GM18870 (cell line): ENCODE measurements at regions not wholly inside any gene's neighbourhood (a gene's known extent, or its start where the extent isn't known, plus 50 kb on each side); places are given as distances from the start of the nearest gene placed in this dataset.
"Not testable (repeated sequence)": the region's sequence is repeated elsewhere in the genome, so short reads cannot be mapped to it uniquely, and the experiment has no call there.

Source experiments
- ATAC-seq: cut with Tn5 transposase; IDR thresholded peaks from one replicate; pipeline ENCODE4 v1.9.1; 2021; ENCODE audit warnings: moderate library complexity; ENCODE audit not compliant: unreplicated experiment

DNA sequence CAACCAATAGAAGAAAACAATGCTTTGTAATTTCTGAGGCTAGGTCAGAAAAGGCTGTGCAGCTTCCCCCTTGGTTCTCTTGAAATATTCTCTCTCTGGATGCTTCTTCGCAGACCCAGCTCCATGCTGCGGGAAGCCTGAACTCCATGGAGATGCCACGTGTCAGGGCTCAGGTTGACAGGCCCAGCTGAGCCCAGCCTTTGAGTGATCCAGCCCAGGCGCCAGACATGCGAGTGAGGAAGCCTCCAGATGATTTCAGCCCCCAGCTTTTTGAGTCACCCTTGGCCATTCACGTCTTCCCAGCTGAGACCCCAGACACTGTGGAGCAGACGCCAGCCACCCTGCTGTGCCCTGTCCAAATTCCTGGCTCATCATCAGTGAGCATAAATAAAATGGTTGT is 378.4 kb upstream of the NRP1 start:
- no peak for ATAC-seq

DNA sequence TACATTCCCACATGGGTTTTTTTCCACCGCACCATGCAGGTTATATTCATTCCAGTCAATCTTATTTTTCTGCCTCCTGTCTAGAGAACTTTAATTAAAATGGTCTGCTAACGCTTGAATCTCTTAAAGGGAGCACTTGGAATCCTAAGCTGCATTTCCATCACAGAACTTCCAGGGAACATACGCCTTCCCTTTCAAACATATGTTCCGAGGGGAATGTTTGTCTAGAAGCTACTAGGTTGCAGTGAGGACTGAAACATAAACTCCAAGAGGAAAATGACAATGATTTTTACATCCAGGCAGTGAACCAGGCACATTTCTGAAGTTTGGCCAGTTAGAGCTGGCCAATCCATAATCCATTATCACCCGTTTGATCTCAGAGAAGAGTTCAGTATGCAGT is 375.5 kb upstream of the NRP1 start:
- no peak for ATAC-seq

DNA sequence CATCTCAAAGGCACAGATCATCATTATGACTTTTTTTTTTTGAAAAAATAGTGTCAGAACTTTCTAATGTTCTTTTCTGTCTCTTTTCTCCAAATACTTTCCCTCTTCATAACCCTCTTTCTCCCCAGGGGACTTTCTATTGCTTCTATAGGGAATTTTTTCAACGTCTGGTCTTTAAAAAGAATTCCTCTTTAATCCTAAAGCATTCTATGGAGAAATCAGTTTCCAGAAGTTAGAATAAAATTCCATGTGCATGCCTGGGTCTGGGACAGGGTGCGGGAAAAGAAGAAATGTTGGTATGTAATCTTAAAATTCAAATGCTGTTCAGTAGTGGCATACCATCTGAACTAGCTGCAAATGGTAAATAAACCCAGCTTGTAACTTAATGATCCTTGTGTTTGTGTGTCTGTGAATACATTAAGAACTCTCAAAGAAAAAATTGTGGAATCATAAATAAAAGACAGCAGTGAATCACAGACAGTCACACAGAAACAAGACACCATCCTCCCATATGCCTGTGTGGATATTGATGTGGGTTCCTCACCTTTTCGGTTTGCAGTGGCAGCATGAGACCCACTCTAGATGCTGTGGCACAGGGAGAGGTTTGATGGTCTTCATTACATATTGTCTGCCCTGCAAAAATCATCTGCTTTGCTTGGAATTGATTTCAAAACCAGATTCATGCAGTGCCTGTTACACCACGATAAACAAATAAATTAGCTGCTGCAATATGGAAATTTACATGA is 374.7 kb upstream of the NRP1 start:
- no peak for ATAC-seq

DNA sequence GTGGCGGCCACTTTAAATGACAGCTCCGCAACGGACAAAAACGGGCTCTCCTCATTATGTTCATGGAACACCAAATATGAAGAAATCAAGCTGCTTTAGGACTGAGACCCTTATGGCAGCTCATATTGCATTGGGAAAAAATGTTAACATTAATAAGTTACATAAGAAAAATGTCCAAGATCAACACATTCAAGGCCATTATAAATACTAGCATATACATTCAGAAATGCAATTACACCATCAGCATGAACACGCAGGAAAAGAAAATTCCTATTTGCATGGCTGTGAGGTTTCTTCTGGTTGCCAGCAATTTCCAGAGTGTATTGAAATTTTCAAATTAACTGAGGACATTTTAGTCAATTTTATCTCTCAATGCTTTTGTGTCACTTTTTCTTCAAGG is 374.1 kb upstream of the NRP1 start:
- ATAC-seq, result no peak

DNA sequence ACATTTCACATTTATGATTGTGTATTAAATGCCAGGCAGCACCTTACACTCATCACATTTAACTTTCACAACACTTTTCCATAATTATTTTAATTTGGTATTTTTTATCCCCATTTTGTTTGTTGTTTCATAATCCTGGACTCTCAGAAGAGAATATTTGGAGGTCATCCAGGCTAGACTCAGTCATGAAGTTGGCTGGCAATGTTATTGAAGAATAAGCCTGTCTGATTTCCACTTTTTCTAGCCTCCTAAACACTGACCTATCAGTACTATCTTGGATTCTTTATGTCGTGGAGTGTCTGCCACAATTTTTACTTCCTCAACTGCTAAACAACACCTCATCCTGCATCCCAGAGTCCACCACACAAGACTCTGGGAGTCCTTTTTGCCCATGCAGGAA is 372.3 kb upstream of the NRP1 start:
- ATAC-seq, result no peak

DNA sequence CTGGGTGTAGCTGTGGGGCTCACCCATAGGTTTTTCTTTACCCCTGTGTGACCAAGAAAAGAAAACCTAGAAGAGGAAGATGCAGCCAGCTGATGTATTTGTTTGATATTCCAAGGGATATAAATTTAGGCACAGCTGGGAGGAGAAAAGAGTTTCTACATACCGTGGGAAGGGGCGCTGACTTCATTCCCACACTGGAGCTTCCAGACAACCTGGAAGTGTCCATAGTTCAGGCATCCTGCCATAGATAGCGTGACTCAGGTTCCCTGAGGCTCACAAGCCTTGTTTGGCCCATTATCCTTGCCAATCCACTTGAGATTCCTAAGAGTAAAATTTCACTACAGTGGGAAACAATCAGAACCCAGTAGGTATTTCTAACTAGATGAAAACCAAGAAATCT is 371.7 kb upstream of the NRP1 start:
- no peak for ATAC-seq

DNA sequence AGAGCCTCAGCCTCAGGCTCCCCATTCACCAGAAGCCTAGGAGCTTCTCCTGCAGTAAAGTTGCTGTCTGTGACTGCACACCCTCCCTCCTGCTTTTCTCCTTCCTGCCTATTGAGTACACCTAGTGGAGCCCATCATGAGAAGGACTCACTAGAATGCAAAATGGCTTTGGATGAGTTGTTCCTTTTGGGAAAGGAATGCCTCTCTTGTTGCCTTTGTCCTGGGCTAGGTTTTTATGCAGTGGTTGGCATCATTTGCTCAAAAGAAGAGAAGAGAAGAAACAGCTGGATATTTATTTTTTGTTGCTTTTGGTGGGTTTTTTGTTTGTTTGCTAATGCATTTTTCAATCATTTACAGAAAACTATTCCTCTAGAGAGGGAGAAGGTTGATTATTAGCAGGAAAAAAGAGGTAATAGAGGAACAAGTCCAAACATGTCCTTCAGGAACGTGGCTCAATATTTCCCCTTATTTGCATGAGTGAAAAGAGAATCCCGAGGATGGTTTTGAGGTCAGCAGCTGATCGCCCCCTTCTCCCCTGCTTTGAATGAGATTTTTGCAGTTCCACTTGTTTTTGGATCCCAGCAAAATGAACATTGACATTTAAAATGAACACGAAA is 369.9 kb upstream of the NRP1 start:
- no peak for ATAC-seq

DNA sequence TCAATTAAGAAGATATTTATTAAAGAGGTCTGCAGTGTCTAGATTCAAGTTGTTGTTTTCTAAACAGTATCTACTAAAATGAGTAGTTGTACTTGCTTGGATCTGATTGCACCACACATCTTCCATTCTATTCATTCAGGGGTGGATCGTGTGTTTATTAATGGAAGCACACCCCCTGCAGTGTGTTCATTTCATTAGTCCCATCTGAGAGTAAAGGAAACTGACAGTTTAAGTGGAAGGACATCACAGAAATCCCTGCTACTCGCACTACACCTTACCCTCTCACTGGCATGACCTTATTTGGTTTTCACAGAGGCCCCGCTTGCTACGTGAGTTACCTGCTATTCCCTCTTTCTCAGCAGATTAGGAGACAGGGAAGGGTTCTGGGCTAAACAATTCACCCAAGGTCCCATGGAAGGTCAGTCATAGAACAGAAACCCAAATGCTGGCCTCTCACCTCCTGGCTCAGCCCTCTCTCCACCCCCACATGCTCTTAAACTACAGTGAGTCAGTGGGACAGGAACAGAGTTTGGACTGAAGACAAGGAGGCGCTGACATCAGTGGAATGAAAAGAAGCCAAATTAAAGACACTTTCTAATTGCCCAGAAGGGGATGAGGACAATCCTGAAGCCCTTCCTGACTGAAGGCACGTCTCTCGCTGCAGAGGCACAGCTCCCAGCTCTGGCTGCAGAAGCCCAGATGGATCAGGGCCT is 369.2 kb upstream of the NRP1 start:
- ATAC-seq, result no peak

DNA sequence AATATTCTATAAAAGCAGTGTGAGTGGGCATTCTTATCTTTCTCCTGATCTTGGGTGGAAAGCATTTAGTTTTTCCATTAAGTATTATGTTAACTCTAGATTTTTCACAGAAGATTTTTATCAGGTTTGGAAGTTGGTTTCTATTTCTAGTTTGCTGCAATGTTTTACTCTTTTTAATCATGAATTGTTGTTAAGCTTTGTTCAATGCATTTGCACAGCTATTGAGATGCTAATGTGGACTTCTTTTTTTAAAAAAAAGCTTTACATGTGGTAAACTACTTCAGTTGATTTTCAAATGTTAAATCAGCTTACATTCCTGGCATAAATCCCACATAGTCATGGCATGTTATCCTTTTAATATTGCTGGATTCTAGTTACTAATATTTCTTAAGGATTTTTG is 363.6 kb upstream of the NRP1 start:
- ATAC-seq, result no peak

DNA sequence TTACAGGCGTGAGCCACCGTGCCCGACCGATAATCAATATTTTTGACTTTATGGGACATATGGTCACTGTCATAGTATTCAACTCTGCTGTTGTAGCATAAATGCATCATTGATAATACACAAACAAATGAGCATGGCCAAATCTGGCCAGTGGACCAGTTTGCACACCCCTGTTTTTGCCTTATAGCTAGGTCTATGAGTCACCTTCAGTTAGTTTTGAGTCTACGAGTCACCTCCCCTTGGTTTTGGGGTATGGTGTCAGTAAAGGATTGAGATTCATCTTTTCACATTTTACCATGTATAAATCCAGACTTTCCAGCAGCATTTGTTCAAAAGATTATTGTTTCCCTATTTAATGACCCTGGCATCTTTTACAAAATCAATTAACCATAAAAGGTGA is 362.5 kb upstream of the NRP1 start:
- no peak for ATAC-seq

DNA sequence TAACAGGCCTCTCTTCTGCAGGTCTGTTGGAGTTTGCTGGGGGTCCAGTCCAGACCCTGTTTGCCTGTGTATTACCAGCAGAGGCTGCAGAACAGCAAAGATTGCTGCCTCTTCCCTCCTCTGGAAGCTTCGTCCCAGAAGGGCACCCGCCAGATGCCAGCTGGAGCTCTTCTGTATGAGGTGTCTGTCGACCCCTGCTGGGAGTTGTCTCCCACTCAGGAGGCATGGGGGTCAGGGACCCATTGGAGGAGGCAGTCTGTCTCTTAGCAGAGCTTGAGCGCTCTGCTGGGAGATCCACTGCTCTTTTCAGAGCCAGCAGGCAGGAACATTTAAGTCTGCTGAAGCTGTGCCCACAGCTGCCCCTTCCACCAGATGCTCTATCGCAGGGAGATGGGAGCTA is 361.1 kb upstream of the NRP1 start:
- no peak for ATAC-seq

DNA sequence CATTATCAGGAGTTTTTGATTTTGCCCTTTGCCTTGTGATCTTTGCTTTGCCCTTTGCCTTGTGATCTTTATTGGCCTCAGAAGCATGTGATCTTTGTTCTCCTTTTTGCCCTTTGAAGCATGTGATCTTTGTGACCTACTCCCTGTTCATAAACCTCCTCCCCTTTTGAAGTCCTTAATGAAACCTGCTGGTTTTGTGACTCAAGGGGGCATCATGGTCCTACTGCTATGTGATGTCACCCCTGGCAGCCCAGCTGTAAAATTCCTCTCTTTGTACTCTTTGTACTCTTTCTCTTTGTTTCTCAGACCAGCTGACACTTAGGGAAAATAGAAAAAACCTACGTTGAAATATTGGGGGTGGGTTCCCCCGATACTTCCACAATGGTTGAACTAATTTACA is 356.1 kb upstream of the NRP1 start:
- not testable (repeated sequence) for ATAC-seq

DNA sequence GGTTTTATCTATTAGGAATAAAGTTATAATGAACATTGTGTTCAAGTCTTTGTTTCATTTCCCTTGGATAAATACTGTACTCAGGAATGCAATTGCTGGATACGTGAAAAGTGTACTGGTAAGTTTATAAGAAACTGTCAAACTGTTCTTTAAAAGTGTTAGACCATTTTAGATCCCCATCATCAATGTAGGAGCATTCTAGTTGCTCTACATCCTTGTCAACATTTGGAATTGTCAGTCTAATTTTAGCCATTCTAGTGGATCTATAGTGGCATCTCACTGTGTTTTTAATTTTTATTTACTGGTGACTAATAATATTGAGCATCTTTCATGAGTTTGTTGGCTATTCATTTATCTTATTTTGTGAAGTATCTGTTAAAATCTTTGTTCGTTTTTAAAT is 354.0 kb upstream of the NRP1 start:
- no peak for ATAC-seq

DNA sequence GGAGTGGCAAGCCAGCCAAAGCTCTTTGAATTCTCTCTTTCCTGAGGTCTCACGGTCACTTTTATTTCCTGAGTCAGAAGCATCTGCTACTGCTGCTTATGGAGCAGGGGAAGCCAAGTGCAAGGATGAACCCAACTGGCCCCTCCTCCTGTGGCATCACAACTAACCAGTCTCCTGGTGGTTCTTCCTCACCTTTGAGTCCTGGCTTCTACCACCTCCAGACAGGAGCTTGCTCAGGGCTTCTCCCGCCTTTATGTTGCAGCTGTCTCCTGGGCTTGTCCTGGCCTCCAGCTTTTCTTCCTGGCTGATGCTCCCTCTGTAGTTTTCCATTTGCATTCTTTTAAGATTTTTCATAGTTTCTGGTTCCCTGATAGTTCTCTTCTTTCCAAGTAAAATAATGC is 349.7 kb upstream of the NRP1 start:
- ATAC-seq, result no peak

DNA sequence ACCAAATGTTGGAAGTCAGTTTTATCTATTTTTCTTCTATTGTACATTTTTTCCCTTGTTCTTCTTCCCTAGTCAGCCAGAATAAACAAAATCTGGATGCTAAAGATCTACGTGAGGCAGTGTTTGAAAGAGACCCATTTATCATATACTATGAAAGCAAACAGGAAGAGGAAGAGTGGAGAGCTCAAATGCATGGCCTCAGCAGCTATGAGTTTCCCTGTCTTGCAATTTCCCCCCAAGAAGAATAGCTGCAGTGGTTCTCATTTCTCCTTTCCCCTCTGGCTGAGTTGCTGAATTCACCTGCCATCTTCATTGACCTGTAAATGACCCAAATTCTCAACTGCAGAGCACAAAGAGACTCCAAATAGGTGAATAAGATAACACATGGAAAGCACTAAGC is 347.1 kb upstream of the NRP1 start:
- ATAC-seq, result no peak

DNA sequence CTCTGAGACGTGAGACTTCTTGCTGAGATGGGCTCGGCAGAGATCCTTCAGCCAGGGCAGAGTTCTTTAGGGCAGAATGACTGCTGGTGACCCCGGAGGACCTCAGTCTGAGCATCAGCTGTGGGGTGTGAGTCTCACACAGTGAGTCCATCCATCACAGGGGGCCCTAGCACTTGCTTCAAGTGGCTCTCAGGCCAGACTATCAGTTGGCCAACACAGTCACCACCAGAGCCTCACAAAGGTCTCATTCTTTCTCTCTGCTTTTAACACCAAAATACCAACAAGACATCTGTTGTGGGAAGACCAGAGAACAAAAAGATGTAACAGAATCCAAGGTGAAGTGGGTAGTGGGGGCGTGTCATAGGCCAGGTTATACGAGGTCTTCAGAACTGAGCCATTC is 345.6 kb upstream of the NRP1 start:
- no peak for ATAC-seq

DNA sequence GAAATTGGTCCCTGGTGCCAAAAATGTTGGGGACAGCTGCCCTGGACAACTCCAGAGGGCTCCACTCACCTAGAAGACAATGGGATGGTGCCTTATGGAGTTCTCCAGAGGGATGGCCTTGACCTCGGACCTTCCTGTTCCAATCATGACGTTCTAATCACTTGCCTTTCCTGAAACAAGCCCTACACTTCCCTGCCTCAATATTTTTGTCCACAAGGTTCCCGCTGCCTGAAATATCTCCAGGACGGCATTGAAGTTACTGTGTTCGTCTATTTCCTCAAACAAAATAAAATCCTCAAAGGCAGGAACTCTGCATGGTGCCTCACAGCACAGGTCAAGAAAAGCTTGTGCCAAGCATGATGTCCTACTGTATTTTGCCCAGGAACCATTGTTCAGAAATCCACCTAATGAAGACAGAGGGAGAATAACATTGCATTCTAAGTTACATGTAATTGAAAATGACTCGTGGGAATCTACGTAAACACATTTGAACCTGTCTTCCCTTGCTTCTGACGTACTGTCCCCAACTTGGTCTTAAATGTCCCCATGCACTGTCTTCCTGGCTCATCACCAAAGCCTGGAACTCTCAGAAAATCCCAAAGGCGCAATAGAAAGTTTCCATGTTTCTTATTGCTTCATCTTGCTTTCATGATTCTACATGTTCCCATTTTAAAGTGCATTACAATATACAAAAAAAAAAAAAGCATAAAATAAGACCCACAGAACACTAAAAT is 342.3 kb upstream of the NRP1 start:
- ATAC-seq, result no peak

DNA sequence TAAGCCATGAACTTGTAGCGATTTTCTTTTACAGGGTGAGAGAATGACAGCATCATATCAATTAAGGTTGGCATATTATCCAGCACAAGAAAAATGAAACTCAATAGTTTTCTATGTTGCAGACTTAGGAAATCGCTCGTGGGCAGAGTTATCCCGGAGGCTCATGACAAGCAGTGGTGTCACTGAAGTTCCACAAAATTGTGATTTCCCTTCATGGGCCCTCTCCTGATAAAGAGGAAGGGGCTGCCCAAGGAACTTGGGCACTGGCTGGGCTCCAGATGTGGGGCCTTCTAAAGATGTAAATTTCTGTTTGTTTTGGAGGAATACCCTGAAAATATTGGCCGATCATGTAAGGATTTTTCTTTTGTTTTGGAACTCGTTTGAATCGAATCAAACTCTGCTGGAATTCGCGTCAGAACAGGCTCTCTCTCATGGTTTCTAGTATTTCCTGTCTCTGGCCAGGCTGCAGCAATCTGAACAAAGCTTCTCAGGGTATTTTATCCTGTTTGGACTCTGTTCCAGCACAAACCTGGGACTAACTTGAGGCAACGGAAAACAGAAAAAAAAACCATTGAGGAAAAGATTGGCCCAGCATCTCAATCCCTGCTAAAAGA is 340.6 kb upstream of the NRP1 start:
- no peak for ATAC-seq

DNA sequence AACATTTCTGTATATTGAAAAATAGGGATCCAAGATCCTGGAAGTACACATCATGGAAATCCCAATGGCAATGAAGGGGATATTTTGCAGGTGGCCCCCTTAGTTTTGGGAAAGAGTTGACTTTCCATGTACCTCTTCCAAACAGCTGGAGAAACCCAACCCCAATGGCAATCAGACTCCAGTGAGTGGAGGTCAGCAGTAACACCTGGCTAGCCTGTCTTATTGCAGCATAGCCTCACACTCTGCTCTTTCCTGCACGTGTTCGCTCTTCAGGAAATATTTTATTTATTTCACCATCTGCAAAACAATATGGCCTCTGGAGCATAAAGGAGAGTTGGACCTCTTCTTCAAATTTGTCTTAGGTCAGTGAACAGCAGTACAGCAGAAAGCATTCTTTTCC is 340.0 kb upstream of the NRP1 start:
- no peak for ATAC-seq

DNA sequence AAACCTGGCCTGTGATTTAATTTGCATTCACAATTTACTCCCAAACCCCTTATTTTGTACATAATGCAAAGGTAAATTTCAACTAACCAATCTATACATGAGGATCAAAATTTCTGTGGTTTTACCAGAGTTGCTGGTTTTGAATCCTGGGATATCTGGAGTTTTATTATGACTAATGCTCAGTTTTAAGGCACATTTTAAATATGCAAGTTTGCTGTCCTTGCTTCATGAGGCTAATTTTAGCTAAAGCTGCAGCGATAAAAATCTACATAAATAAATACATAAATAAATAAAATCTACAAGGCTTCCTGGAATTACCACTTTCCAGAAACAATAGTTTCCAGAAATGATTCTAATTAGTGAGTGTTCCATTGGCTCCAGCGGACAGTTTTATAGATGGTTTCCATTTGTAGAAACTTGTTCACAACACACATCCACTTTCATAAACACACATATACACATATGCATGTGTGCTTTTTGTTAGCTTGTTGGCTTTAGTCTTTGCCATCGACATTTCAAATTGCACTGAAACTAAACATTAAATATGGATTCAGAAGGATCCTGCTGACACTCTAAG is 339.5 kb upstream of the NRP1 start:
- no peak for ATAC-seq

DNA sequence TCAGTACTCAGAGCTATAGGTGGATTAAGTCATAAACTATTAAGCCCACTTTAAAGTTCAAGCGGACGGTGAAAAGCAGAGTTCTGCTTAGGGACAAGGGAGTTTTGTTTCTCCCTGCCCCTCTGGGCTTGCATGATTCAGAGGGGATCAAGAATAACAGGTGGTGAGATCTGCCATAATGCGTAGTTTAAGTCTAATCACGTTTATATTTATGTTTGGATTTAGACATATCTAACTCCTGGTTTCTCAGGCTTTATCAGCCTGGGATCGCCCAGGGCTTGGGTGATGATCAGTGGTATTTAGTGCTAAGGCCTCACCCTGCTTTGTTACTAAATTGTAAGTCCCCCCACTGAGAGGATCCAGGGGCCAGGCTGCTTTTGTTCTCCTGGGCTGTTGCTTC is 335.4 kb upstream of the NRP1 start:
- ATAC-seq, result no peak
